Activated CD4-positive, alpha-beta T cell treated with anti-CD3 and anti-CD28 coated beads, Interleukin-10, Interleukin-2, amounts not matched to agents 100 ng/mL and 50 ng/mL, durations not matched to agents 16 hours and 8 hours (primary cell): ENCODE measurements at regions not wholly inside any gene's neighbourhood (a gene's known extent, or its start where the extent isn't known, plus 50 kb on each side); places are given as distances from the start of the nearest gene placed in this dataset.

Experiments used
- DNase-seq: peaks from one replicate; pipeline ENCODE4 v3.0.0-alpha.2; 2020

DNA sequence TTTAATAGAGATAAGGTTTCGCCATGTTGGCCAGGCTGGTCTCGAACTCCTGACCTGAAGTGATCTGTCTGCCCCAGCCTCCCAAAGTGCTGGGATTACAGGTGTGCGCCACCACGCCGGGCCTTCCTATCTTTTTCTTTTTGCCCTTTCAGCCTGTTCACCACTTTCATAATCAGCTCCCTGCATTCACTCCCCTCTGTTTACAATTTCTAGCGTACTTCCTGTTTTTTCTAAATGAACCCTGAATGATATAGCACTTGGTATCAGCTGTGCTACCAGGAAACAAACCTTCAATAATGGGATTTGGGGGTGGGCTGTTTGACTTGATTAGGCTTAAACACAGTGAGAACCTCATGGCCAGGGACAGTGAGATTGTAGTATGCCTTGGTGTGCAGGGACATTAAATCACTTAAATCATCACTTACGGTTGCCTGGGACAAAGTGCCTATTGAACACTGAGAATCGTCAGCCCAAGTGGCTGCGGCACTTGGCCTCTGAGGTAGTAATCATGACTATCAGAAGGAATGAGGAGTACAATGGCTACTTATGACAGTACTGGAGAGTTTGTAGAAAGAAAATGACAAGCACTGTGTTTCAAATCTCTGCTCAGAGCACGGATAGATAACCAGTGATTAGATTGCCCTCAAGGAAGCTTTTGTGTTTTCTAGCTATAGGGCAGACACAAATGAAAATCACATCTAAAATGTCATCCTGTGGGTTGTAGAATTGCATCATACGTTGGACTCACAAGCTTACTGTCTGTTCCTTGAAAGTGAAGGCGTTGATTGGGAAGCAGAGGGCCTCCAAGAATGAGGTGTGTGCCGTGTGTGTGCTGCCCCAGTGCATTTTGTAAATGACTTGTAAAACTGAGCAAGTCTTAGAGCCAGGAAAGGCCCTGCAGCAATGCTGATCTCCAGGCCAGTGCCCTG is 661.8 kb downstream of the MATN1 start:
- no peak for DNase-seq

DNA sequence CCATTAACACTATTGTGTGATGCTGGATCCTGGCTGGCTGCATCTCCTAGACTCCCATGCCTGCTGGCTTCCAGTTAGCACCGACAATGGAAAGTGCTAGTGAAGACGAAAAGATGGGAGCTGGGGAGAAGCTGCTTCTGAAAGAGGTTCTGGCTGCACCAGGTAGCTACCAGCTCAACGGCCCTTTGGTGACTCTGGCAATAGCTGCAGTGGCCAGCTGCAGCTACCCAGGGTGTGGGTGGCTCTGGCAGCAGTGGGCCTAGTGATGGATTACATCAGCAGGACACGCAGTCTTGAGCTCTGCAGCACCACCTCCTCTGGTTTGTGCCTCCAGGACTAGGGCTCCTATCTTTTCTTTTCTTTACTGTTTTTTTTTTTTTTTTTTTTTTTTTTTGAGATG is 662.6 kb downstream of the MATN1 start:
- DNase-seq: no peak

GRCh38 chr1:30058970-30059369 is 664.4 kb downstream of the MATN1 start:
- DNase-seq: no peak

DNA sequence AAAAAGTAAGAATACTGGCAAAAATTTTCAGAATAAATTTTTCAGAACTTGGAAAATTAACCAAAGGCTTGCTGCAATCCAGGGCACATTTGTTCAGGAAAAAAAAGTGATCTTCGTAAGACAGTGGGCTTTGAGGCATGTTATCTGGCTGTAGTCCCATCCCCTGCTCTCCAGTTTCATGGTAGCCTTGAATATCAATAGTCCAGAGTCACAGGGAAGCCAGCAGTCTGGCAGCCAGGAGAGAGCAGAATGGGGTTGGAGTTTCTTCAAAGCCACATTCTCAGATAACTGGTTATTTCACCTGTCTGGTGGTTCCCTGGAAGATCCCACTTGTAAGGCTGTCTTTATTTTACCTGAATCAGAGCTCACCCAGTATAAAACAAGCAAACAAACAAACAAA is 669.3 kb downstream of the MATN1 start:
- DNase-seq: no peak

DNA sequence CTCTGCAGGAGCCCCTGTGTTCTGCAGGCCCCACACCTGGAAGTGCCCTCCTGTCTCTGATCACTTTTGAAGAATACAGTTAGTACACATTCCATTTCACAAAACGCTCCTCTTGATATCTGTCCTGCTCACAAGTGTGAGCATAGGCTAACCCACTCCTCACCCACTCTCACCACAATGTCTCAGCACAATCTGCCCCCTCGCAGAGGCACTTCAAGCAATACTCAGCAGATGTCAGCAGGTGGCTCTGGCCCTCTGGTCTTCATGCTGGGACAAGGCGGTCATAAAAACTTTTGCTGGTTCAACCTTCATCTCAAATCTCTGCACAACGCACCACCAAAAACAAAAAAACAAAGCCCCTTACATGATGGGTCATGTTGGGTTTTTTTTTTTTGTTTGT is 671.2 kb downstream of the MATN1 start:
- no peak for DNase-seq

- no peak for DNase-seq
Measured at GRCh38 chr1:30051777-30052176, 671.6 kb downstream of the MATN1 start.

- no peak for DNase-seq
Measured at GRCh38 chr1:30049748-30050296, 673.6 kb downstream of the MATN1 start.

- DNase-seq: no peak
Measured at GRCh38 chr1:30048905-30049304, 674.5 kb downstream of the MATN1 start.

GRCh38 chr1:30047576-30047975 is 675.8 kb downstream of the MATN1 start:
- DNase-seq: no peak

DNA sequence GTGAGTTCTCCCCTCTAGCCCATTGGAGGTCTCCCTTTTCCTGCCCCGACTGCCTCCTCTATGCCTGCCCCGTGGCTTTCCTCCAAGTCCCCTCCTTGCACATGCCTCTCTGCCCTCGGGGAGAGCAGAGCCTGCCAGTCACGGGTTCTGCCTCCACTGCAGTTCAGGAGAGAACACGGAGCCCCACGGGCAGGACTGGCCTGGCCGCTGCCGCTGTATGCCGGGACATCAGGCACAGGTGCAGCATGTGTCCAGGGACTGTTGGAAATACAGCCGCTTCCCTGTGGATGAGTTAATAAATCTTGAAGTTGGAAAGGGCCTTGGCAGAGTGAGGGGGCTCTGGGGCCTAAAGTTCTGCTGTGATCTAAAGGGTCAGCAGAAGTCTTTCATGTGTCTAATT is 676.6 kb downstream of the MATN1 start:
- no peak for DNase-seq

DNA sequence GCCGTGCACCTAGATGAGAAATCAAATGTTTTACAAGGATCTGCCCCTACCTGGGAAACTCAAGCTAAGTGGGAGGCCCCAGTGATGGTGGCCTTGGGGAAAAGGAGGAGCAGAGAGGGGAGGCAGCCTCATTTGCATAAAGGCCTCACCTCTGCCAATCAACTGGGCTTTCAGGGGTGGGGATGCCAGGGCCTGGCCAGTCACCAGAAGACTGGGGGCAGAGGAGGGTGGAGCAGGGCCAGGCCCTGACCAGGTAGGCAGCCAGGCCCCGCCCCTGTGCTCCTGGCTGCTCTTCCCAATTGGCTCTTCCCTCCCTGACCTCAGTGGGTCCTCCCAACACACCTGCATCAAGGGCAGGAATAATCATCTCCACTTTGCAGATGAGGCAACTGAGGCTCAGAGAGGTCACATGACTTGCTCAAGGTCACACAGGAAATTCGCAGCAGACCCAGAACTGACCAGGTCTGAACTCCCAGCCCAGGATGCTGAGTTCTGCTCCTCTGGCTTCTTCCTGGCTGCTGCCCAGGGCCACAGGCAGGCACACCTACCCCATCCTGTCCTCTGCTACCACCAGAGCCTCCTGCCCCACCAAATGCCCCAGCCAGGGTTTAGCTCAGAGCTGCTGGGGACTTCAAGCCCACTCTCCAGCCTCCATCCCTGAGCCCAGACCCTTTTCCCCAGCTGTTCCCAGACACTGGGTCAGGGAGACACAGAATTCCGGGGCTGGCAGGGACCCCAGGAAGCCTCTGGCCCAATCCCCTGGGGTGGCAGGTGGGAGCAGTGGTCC is 677.9 kb downstream of the MATN1 start:
- no peak for DNase-seq

- no peak for DNase-seq
Measured at GRCh38 chr1:30044656-30045144, 678.7 kb downstream of the MATN1 start.

- no peak for DNase-seq
Measured at GRCh38 chr1:30043731-30044408, 679.5 kb downstream of the MATN1 start.

- DNase-seq: no peak
Measured at GRCh38 chr1:30043256-30043655, 680.1 kb downstream of the MATN1 start.

- DNase-seq: no peak
Measured at GRCh38 chr1:30042438-30043147, 680.8 kb downstream of the MATN1 start.

- DNase-seq: no peak
Measured at GRCh38 chr1:30041741-30042437, 681.5 kb downstream of the MATN1 start.

GRCh38 chr1:30040081-30041019 is 683.0 kb downstream of the MATN1 start:
- DNase-seq: no peak

DNA sequence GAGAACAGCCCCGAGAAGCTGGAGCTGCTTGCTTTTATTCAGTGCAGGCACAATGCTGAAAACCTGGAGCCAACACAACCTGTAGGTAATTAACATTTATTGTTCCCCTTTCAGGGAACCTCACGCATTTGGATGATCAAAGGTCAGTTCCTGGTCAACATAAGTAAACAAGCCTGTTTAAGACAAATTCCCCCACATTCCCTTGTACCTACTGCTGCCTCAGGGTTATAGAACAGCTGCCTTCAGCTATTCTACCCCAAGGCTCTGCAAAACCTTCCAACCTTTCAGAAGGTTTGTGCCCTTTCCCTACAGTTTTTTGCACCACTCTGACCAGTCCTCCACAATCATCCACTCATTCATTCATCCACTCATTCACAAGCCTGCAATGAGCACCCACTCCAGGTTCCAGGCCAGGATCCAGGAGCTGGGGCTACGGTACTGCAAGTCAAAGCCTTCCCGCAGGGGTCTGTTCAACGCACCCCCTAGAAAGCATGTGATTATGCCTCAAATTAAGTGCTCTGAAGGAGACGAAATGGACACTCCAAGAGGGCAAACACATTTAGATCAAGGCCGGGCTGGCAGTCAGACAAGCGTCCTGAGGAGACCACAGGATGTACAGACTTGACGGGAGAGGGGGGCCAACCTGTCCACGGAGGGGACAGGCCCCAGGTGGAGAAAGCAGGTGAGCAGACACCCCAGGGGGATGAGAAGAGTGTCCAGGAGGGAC is 683.9 kb downstream of the MATN1 start:
- no peak for DNase-seq

DNA sequence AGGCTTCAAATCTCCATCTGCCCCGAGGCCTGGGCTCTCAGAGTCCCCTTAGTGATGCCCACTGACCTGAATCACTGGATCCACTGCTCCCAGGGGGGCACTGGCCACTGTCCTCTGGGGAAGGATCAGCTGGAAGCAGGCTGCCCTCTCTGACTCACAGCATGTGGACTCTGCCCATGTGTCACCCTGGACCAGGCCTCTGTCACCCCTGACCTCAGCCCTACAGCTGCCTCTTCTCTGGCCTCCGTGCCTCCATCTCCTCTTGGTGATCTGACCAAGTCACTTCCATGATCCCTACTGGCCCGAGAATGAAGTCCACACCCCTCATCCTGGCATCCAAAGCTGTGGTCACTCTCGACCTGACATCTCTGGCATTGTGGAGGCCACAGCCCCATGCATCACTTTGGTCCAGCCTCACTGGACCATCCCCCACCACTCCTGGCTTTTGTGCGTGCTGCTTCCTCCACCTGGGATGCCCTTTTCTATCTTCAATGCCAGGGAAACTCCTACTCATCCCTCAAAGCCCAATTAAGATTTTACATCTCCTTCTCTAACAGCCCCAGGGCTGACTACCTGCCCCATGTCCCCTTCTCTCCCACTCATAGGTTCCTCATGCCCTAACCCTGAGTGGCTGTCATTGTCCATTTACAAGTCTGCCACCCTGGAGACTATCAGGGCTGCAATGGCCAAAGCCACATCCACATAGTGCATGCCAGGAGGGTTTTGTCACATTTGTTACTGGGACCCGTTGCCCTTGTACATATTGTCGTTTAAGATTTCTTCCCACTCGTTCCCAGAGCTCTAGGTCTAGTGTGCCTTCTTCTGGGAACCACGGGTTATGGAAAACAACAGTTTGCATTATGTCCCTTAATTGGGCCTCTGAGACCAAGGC is 685.0 kb downstream of the MATN1 start:
- no peak for DNase-seq
